Uterus (tissue), 3 donors: ENCODE measurements at regions not wholly inside any gene's neighbourhood (a gene's known extent, or its start where the extent isn't known, plus 50 kb on each side); places are given as distances from the start of the nearest gene placed in this dataset.

ENCODE experiments used
- DNase-seq, 2 donors: peaks; one replicate each; pipeline ENCODE4 v3.0.0-alpha.2; 2019 to 2020
- H3K27ac ChIP-seq, 2 donors: fragments of 200-600 bp; sonication (generic); 1 replicate in 1 of 2; 2 replicates in 1 of 2; pipeline ENCODE4 v1.5.1; 2016 to 2018
- H3K27me3 ChIP-seq, 2 donors: fragments of 200-600 bp; sonication (generic); one replicate each; pipeline ENCODE4 v1.5.1; 2018 to 2019; ENCODE audit warnings: control low read depth in 1 of 2
- H3K36me3 ChIP-seq, 2 donors: fragments of 200-600 bp; sonication (generic); one replicate each; pipeline ENCODE4 v1.5.1; 2019; ENCODE audit warnings: control low read depth in 1 of 2
- H3K4me1 ChIP-seq, 2 donors: fragments of 200-600 bp; sonication (generic); one replicate each; pipeline ENCODE4 v1.5.1; 2018 to 2019; ENCODE audit warnings: control low read depth in 1 of 2
- H3K4me3 ChIP-seq, 2 donors: fragments of 200-600 bp; sonication (generic); 1 replicate in 1 of 2; 2 replicates in 1 of 2; pipeline ENCODE4 v1.5.1; 2018 to 2019; ENCODE audit warnings: mild to moderate bottlenecking in 1 of 2
- H3K9me3 ChIP-seq, 2 donors: fragments of 200-600 bp; sonication (generic); one replicate each; pipeline ENCODE4 v1.5.1; 2019; ENCODE audit warnings: control low read depth in 1 of 2
- CTCF ChIP-seq, 4 experiments: fragments of 200-600 bp in 2 of 4; fragments of 450-650 bp in 2 of 4; sonication (generic) in 2 of 4; IDR thresholded peaks; one replicate each; pipeline ENCODE4 v1.5.1; 2016 to 2019; ENCODE audit warnings: antibody characterized with exemption in 4 of 4, mild to moderate bottlenecking in 2 of 4, moderate library complexity in 1 of 4
- POLR2A ChIP-seq, 2 donors: fragments of 450-650 bp; IDR thresholded peaks; one replicate each; pipeline ENCODE4 v1.6.1; 2016; ENCODE audit warnings: antibody characterized with exemption in 2 of 2, mild to moderate bottlenecking in 1 of 2, moderate library complexity in 1 of 2
- intact Hi-C: fragments of 100-400 bp; cut with DNase I; formaldehyde crosslinking; loops from one replicate; pipeline ENCODE4 v1.15.1; 2023; ENCODE audit warnings: low total_unique reads
- donor health status: DM: yes; HTN: yes; CAD: no.

DNA sequence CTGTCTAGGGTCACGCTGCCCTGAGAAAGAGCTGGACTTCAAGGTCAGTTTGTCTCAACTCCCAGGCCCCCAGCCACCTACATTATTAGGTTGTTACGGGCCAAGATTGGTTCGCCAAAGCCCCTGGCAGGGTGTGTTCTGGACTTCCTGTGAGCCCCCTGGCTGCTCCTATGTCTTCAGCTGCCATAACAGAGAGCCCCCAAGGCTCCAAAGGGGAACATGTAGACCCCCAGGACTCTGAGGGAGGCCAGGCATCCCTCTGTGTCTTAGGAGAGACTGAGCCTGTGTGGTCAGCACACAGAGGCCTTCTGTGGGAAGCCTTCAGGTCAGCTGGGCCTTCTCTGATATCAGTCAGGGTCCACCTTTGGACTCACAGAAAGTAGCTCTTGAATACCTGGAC, 58.3 kb downstream of the INHBB start:
- no peaks in the 10 kb centered on the region for H3K4me1 ChIP-seq
- intact Hi-C loops, result no loop called here
- H3K4me3 ChIP-seq, result no peak overlapping the region
- H3K27me3 ChIP-seq, result no peaks in the 10 kb centered on the region
- no peak for DNase-seq
- TF ChIP-seq POLR2A (IDR thresholded peaks at IDR 0.05), result no peak
- H3K27ac ChIP-seq, result no peak overlapping the region
- no peaks in the 10 kb centered on the region for H3K9me3 ChIP-seq
- H3K36me3 ChIP-seq, result no peaks in the 10 kb centered on the region

DNA sequence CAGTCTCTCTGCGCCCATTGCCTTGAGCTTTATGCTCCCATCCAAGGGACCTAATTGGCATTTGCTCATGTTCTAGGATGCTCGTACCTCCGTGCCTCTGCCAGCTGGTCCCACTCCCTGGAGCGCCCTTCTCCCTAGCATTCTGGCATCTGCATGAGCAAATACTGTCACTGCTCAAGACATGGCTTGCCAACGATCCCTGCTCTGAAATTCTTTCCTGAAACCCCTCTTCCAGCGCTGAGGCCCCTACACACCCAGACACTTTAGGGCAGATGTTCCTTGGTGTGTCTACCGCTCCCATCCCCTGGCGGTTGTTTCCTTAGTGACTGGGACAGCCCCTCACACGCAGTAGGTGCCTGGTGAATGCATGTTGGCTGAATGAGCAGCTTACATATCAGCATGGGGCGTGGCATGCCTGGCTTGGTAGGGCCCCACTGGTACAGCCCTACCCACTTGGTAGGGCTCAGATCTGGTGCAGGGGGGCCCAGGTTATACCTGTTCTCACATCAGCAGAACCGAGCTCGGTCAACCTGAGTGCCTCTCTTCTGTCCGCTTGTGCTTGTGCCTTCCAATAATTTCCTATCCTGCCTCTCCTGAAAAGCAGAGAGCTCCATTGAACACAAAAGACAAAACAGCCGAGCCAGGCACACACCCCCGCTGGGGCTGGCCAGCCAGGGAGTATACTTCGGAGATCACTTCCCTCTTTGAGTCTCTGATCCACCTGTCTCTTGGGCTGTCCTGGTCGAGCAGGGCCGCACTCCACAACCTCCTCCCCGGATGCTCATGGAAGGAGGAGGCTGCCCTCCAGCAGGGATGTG, 59.2 kb downstream of the INHBB start:
- H3K4me3 ChIP-seq, result no peak overlapping the region
- H3K27me3 ChIP-seq, result no peaks in the 10 kb centered on the region
- TF ChIP-seq CTCF (IDR thresholded peaks at IDR 0.05) (no peak), POLR2A (IDR thresholded peaks at IDR 0.05) (no peak)
- no peaks in the 10 kb centered on the region for H3K4me1 ChIP-seq
- no peak overlapping the region for H3K27ac ChIP-seq
- no peaks in the 10 kb centered on the region for H3K9me3 ChIP-seq
- no peak for DNase-seq
- no peaks in the 10 kb centered on the region for H3K36me3 ChIP-seq
- intact Hi-C loops, result no loop called here

DNA sequence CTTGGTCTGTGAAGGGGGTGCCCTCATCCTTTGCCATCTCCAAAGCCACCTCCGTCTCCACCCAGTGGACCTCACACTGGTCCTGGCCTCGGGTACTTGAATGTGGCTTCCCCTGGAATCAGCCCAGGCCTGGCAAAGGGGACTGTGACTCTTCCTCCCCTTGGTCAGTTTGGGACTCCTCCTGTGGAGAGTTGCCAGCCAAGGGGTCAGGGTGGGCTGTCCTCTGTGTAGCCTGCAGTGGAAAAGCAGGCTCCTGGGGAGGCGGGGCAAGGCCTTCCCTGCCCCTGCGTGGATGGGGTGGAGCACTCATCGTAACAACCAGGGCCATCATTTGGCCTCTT, 59.8 kb downstream of the INHBB start:
- Histone ChIP-seq H3K9me3 (no peaks in the 10 kb centered on the region), H3K4me1 (no peaks in the 10 kb centered on the region), H3K27me3 (no peaks in the 10 kb centered on the region), H3K4me3 (no peak overlapping the region), H3K36me3 (no peaks in the 10 kb centered on the region), H3K27ac (no peak overlapping the region)
- DNase-seq, result no peak
- intact Hi-C loops, result no loop called here
- TF ChIP-seq CTCF (IDR thresholded peaks at IDR 0.05), result no peak
- TF ChIP-seq POLR2A (IDR thresholded peaks at IDR 0.05), result no peak

- H3K27me3 ChIP-seq, result no peaks in the 10 kb centered on the region
- no peak overlapping the region for H3K4me3 ChIP-seq
- DNase-seq, result no peak
- no peaks in the 10 kb centered on the region for H3K4me1 ChIP-seq
- no peaks in the 10 kb centered on the region for H3K9me3 ChIP-seq
- no peak for TF ChIP-seq POLR2A (IDR thresholded peaks at IDR 0.05)
- no peak for TF ChIP-seq CTCF (IDR thresholded peaks at IDR 0.05)
- intact Hi-C loops, result no loop called here
- no peak overlapping the region for H3K27ac ChIP-seq
- no peaks in the 10 kb centered on the region for H3K36me3 ChIP-seq
Observed at GRCh38 chr2:120406566-120406965, 60.6 kb downstream of the INHBB start.

- no peak for DNase-seq
- Histone ChIP-seq H3K36me3 (no peaks in the 10 kb centered on the region), H3K4me3 (no peak overlapping the region), H3K9me3 (no peaks in the 10 kb centered on the region), H3K4me1 (no peaks in the 10 kb centered on the region), H3K27me3 (no peaks in the 10 kb centered on the region), H3K27ac (no peak overlapping the region)
- TF ChIP-seq CTCF (IDR thresholded peaks at IDR 0.05) (no peak), POLR2A (IDR thresholded peaks at IDR 0.05) (no peak)
- intact Hi-C loops, result no loop called here
Observed at GRCh38 chr2:120410487-120410886, 64.6 kb downstream of the INHBB start.

DNA sequence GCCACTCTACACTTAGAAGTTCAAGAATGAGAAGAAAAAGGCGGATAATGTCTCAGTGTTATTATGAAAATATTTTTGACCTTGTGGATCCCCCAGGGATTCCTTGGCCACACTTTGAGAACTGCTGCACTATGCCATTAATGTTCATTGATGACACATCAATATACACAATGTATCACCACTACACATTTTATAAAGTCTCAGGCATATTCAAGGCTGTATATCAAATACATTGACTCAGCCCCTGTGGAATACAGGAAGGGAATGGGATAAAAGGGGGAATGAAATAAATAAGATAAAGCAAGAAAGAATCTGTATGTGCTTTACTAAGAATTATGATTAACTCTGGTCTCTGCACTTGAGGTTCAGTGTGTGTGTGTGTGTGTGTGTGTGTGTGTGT, 69.1 kb downstream of the INHBB start:
- intact Hi-C loops, result no loop called here
- no peak for DNase-seq
- no peaks in the 10 kb centered on the region for H3K4me1 ChIP-seq
- H3K4me3 ChIP-seq, result no peak overlapping the region
- H3K36me3 ChIP-seq, result no peaks in the 10 kb centered on the region
- H3K27ac ChIP-seq, result no peak overlapping the region
- no peaks in the 10 kb centered on the region for H3K9me3 ChIP-seq
- no peak for TF ChIP-seq CTCF (IDR thresholded peaks at IDR 0.05)
- TF ChIP-seq POLR2A (IDR thresholded peaks at IDR 0.05), result no peak
- H3K27me3 ChIP-seq, result no peaks in the 10 kb centered on the region
